Kidney (tissue), 13 donors: ENCODE measurements at regions not wholly inside any gene's neighbourhood (a gene's known extent, or its start where the extent isn't known, plus 50 kb on each side); places are given as distances from the start of the nearest gene placed in this dataset.

ENCODE experiments used
- DNase-seq, 5 donors: peaks; one replicate each; pipeline ENCODE4 v3.0.0-alpha.2; 2013 to 2020
- FAIRE-seq: peaks from 2 replicates; lab custom pipeline; 2012; peaks lifted over from hg19 to GRCh38; lab: Jason Lieb, UNC
- H3K27ac ChIP-seq, 2 donors: one replicate each; pipeline ENCODE4 v1.7.0; 2013; ENCODE audit warnings: low read depth in 2 of 2, low read length in 2 of 2, inconsistent platforms in 1 of 2
- H3K27me3 ChIP-seq: one replicate; pipeline ENCODE4 v1.7.1; 2013; ENCODE audit warnings: low read length, inconsistent platforms; ENCODE audit not compliant: control insufficient read depth, insufficient read depth
- H3K36me3 ChIP-seq, 3 donors: one replicate each; pipeline versions ENCODE4 v1.7.0 to v1.7.1; 2013; ENCODE audit warnings: low read length in 3 of 3, control low read depth in 1 of 3, inconsistent platforms in 1 of 3; ENCODE audit not compliant: insufficient read depth in 3 of 3, control insufficient read depth in 2 of 3
- H3K4me1 ChIP-seq, 3 donors: one replicate each; pipeline versions ENCODE4 v1.7.0 to v1.7.1; 2013; ENCODE audit warnings: low read length in 3 of 3, inconsistent platforms in 1 of 3, low read depth in 1 of 3; ENCODE audit not compliant: control insufficient read depth in 2 of 3, insufficient read depth in 2 of 3
- H3K4me3 ChIP-seq, 3 donors: one replicate each; pipeline versions ENCODE4 v1.7.0 to v1.8.1; 2013; ENCODE audit warnings: low read length in 3 of 3, control low read depth in 1 of 3, inconsistent platforms in 1 of 3
- H3K9ac ChIP-seq, 3 donors: one replicate each; pipeline versions ENCODE4 v1.7.0 to v1.7.1; 2013; ENCODE audit warnings: low read length in 3 of 3, control low read depth in 1 of 3, inconsistent platforms in 1 of 3
- H3K9me3 ChIP-seq, 3 donors: one replicate each; pipeline versions ENCODE4 v1.7.0 to v1.7.1; 2013; ENCODE audit warnings: low read length in 3 of 3, control low read depth in 1 of 3, inconsistent platforms in 1 of 3; ENCODE audit not compliant: control insufficient read depth in 2 of 3, insufficient read depth in 1 of 3
- intact Hi-C: fragments of 100-400 bp; cut with DNase I; formaldehyde crosslinking; loops from one replicate; pipeline ENCODE4 v1.11.1; 2022
- TF ChIP-seq, protein P1 (sequence below): IDR thresholded peaks from 3 replicates; pipeline ENCODE4 v1.5.1; 2012; ENCODE audit warnings: mild to moderate bottlenecking, moderate library complexity, borderline replicate concordance; ENCODE audit not compliant: insufficient read depth; ENCODE audit errors: extremely low read depth
- donor health status: control.
- donor health status: control.
- donor health status: control.
- donor health status: control.
- donor health status: control.
- donor health status: DM: yes; HTN: yes; CAD: no.
- donor health status: Normal renal cell carcinoma (clear cell type).

DNA sequence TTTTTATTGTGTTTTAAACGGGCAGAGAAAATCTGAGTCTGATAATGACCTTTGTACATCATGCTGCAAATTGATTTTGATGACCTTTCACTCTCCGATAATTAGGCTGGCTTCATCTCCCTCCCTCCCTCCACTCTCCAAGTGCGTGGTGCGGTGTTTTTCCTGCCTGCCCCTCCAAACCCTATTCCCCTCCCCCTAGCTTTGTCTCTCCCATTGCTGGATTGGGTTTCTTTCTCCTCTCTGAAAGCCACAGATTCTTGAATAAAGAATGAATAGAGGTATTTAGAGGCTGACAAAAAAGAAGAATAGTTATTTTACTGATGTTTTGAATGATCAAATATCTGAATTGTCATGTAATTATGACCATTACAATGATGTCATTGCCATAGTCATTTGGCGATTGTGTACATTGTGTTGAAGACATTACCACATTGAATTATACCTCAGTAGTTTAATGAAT, 571.1 kb upstream of the ZNF608 start:
- no peak for FAIRE-seq
- intact Hi-C loops = no loop called here
- Histone ChIP-seq H3K4me3 (no peak overlapping the region), H3K4me1 (no peaks in the 10 kb centered on the region), H3K36me3 (no peaks in the 10 kb centered on the region), H3K27ac (no peak overlapping the region), H3K9ac (no peak overlapping the region), H3K9me3 (peaks cover 0 to 4% (median 0%) of the 10 kb centered on the region in 3 donors), H3K27me3 (no peaks in the 10 kb centered on the region)
- TF ChIP-seq, protein P1, sequence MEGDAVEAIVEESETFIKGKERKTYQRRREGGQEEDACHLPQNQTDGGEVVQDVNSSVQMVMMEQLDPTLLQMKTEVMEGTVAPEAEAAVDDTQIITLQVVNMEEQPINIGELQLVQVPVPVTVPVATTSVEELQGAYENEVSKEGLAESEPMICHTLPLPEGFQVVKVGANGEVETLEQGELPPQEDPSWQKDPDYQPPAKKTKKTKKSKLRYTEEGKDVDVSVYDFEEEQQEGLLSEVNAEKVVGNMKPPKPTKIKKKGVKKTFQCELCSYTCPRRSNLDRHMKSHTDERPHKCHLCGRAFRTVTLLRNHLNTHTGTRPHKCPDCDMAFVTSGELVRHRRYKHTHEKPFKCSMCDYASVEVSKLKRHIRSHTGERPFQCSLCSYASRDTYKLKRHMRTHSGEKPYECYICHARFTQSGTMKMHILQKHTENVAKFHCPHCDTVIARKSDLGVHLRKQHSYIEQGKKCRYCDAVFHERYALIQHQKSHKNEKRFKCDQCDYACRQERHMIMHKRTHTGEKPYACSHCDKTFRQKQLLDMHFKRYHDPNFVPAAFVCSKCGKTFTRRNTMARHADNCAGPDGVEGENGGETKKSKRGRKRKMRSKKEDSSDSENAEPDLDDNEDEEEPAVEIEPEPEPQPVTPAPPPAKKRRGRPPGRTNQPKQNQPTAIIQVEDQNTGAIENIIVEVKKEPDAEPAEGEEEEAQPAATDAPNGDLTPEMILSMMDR = no peak
- DNase-seq = peak in 3 of 5 donors; percentile 20 to 46 (median 42)

DNA sequence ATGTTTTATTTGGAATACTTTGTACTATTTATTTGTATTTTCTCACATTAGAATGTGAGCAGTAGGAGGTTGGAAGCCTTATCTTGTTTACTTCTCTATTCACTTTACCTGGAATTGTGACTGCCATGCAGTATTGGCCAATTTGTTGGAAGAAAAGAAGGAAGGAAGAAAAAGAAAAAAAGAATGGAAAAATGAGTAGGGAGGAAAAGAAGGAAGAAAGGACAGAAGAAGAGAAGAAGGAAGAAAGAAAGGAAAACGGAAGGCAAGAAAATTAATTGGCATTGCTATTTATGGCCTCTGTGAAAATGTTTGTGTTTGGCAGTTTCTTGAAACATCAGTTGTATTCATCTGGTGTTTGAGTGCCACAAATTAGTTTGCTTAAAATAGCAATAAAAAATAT, 575.2 kb upstream of the ZNF608 start:
- Histone ChIP-seq H3K9me3 (no peaks in the 10 kb centered on the region), H3K4me3 (no peak overlapping the region), H3K36me3 (no peaks in the 10 kb centered on the region), H3K9ac (no peak overlapping the region), H3K27ac (no peak overlapping the region), H3K4me1 (no peaks in the 10 kb centered on the region), H3K27me3 (no peaks in the 10 kb centered on the region)
- FAIRE-seq (no peak), DNase-seq (no peak)
- intact Hi-C loops = no loop called here
- TF ChIP-seq, protein P1 = no peak

DNA sequence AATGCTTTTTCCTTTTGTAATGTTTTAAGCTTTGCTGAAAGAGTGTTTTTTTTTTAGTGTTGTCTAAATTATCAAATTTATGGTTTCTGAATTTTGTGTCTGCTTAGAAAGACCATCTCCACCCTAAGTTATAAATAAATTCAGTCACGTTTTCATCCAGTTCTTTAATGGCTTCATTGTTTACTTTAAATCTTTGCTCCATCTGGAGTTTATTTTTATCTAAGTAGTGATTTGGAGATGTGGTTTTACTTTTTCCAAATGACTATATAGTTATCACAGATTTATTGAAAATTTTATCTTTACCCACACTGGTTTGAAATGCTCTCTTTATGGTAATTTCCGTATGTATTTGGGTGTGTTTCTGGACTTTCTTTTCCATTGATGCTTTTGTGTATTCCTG, 577.2 kb upstream of the ZNF608 start:
- Histone ChIP-seq H3K27ac (no peak overlapping the region), H3K36me3 (no peaks in the 10 kb centered on the region), H3K4me1 (no peaks in the 10 kb centered on the region), H3K9me3 (no peaks in the 10 kb centered on the region), H3K9ac (no peak overlapping the region), H3K27me3 (no peaks in the 10 kb centered on the region), H3K4me3 (no peak overlapping the region)
- DNase-seq (no peak), FAIRE-seq (no peak)
- intact Hi-C loops = no loop called here
- TF ChIP-seq, protein P1 = no peak
